Colonic mucosa (tissue), 4 donors: ENCODE measurements at regions not wholly inside any gene's neighbourhood (a gene's known extent, or its start where the extent isn't known, plus 50 kb on each side); places are given as distances from the start of the nearest gene placed in this dataset.

Experiments used
- DNase-seq: peaks from one replicate; pipeline ENCODE4 v3.0.0-alpha.2; 2020
- H3K27ac ChIP-seq: fragments of 200-600 bp; one replicate; pipeline ENCODE4 v1.8.0; 2021
- H3K27me3 ChIP-seq: fragments of 200-600 bp; one replicate; pipeline ENCODE4 v1.8.0; 2021
- H3K36me3 ChIP-seq: fragments of 200-600 bp; one replicate; pipeline ENCODE4 v1.8.0; 2021
- H3K4me1 ChIP-seq: fragments of 200-600 bp; one replicate; pipeline ENCODE4 v1.8.0; 2021; ENCODE audit warnings: mild to moderate bottlenecking
- H3K4me3 ChIP-seq: fragments of 200-600 bp; one replicate; pipeline ENCODE4 v1.8.0; 2021
- H3K9ac ChIP-seq, 2 donors: one replicate each; pipeline ENCODE4 v1.7.0; 2013; ENCODE audit warnings: control low read depth in 2 of 2, low read depth in 2 of 2, low read length in 2 of 2
- H3K9me3 ChIP-seq: fragments of 200-600 bp; one replicate; pipeline ENCODE4 v1.8.0; 2021
- CTCF ChIP-seq: fragments of 200-600 bp; IDR thresholded peaks from one replicate; pipeline ENCODE4 v1.8.0; 2022; ENCODE audit warnings: antibody characterized with exemption, mild to moderate bottlenecking
- intact Hi-C: fragments of 100-400 bp; cut with DNase I; formaldehyde crosslinking; loops from one replicate; pipeline ENCODE4 v1.14.1; 2022
- donor health status: healthy.
- donor health status: DM: no; HTN: no; CAD: no.
- donor health status: DM: no; HTN: no; CAD: no.

DNA sequence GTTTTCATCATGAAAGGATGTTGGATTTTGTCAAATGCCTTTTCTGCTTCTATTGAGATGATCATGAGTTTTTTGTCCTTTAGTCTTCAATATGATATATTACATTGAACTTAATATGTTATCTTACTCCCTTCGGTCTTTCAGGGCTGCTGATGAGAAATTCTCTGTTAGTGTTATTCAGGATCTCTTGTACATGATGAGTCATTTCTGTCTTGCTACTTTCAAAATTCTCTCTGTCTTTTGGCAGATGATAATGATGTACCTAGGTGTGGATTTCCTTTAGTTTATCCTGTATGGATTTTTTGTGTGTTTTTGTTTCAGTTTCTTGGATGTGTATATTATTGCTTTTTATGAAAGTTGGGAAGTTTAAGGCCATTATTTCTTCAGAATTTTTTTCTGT lies 320.9 kb upstream of the NPSR1 start:
- Histone ChIP-seq H3K4me3 (no peak overlapping the region), H3K27ac (no peak overlapping the region), H3K9ac (no peak overlapping the region), H3K4me1 (no peaks in the 10 kb centered on the region), H3K36me3 (no peaks in the 10 kb centered on the region), H3K9me3 (no peaks in the 10 kb centered on the region), H3K27me3 (no peaks in the 10 kb centered on the region)
- intact Hi-C loops, result no loop called here
- no peak for DNase-seq
- TF ChIP-seq CTCF, result no peak

- no peaks in the 10 kb centered on the region for H3K27me3 ChIP-seq
- no peak overlapping the region for H3K4me3 ChIP-seq
- no peak overlapping the region for H3K9ac ChIP-seq
- intact Hi-C loops, result no loop called here
- H3K27ac ChIP-seq, result no peak overlapping the region
- no peaks in the 10 kb centered on the region for H3K4me1 ChIP-seq
- no peaks in the 10 kb centered on the region for H3K36me3 ChIP-seq
- H3K9me3 ChIP-seq, result no peaks in the 10 kb centered on the region
- no peak for DNase-seq
- no peak for TF ChIP-seq CTCF
Measured at GRCh38 chr7:34338961-34339526, 319.0 kb upstream of the NPSR1 start.

GRCh38 chr7:34341326-34341725 lies 316.7 kb upstream of the NPSR1 start:
- no peaks in the 10 kb centered on the region for H3K4me1 ChIP-seq
- H3K27ac ChIP-seq, result no peak overlapping the region
- intact Hi-C loops, result no loop called here
- no peaks in the 10 kb centered on the region for H3K9me3 ChIP-seq
- no peaks in the 10 kb centered on the region for H3K27me3 ChIP-seq
- no peak for DNase-seq
- TF ChIP-seq CTCF, result no peak
- no peak overlapping the region for H3K4me3 ChIP-seq
- H3K36me3 ChIP-seq, result no peaks in the 10 kb centered on the region
- no peak overlapping the region for H3K9ac ChIP-seq

DNA sequence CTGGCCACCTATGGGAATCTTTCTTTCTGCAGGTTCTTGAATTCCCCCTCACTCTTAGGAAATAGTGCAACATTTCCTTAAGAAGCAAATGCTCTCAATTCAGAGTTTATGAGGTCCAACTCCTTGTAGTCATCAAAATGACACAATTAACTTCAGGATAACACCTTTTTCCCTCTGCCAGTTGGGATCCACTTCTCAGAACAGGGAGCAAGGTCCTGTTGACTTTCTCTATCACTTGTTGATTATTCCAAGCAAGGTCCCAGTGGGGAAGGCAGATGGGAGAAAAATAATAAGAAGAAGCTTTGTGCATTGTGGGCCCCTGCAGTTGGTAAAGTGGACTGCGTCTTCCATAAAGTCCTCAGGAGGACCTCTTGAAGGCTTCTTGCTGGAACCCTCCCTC lies 315.6 kb upstream of the NPSR1 start:
- intact Hi-C loops, result no loop called here
- no peak for DNase-seq
- Histone ChIP-seq H3K9me3 (no peaks in the 10 kb centered on the region), H3K27me3 (no peaks in the 10 kb centered on the region), H3K27ac (no peak overlapping the region), H3K4me1 (no peaks in the 10 kb centered on the region), H3K9ac (no peak overlapping the region), H3K36me3 (no peaks in the 10 kb centered on the region), H3K4me3 (no peak overlapping the region)
- TF ChIP-seq CTCF, result no peak

DNA sequence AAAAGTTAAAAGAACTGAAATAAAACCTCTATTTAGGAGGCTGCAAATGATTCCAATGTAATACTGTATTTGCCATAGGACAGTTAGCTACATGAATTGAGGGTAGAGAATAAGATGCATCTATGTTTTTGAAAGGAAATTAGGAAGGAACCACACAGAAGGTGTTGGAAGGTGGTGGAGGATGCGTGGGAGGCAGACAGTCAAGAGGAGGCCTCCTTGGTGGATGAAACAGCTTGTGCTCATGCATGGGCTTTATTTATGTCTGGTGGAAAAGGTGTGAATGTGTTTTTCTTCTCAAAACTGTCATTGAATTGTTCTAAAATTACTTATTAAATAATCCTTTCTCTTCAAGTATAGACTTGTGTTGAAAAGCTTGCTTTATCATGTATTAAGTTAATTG lies 314.4 kb upstream of the NPSR1 start:
- intact Hi-C loops, result no loop called here
- no peak for DNase-seq
- no peak for TF ChIP-seq CTCF
- Histone ChIP-seq H3K4me3 (no peak overlapping the region), H3K27ac (no peak overlapping the region), H3K4me1 (no peaks in the 10 kb centered on the region), H3K9ac (no peak overlapping the region), H3K27me3 (no peaks in the 10 kb centered on the region), H3K9me3 (no peaks in the 10 kb centered on the region), H3K36me3 (no peaks in the 10 kb centered on the region)

- no peak for DNase-seq
- TF ChIP-seq CTCF, result no peak
- no peak overlapping the region for H3K9ac ChIP-seq
- no peaks in the 10 kb centered on the region for H3K27me3 ChIP-seq
- no peak overlapping the region for H3K27ac ChIP-seq
- H3K4me3 ChIP-seq, result no peak overlapping the region
- H3K4me1 ChIP-seq, result no peaks in the 10 kb centered on the region
- intact Hi-C loops, result no loop called here
- no peaks in the 10 kb centered on the region for H3K9me3 ChIP-seq
- no peaks in the 10 kb centered on the region for H3K36me3 ChIP-seq
Measured at GRCh38 chr7:34354011-34354410, 304.0 kb upstream of the NPSR1 start.
